Liver (tissue), 3 donors: ENCODE measurements at regions not wholly inside any gene's neighbourhood (a gene's known extent, or its start where the extent isn't known, plus 50 kb on each side); places are given as distances from the start of the nearest gene placed in this dataset.

Source experiments
- TAF1 ChIP-seq: conservative IDR thresholded peaks from 2 replicates; pipeline ENCODE4 v1.6.1; 2016; ENCODE audit warnings: antibody characterized with exemption, mild to moderate bottlenecking
- YY1 ChIP-seq: IDR thresholded peaks from 2 replicates; pipeline ENCODE4 v1.6.1; 2016; ENCODE audit warnings: antibody characterized with exemption, mild to moderate bottlenecking
- TF ChIP-seq, protein P1 (sequence below): fragments of 150-350 bp; IDR thresholded peaks from 2 replicates; pipeline ENCODE4 v1.5.1; 2017; ENCODE audit warnings: improper control_type of control experiment, low read depth, low read length; ENCODE audit not compliant: missing input control
- TF ChIP-seq, protein P2 (sequence below): IDR thresholded peaks from 2 replicates; pipeline ENCODE4 v1.6.1; 2016; ENCODE audit warnings: antibody characterized with exemption
- donor health status: healthy.
- donor health status: healthy.

GRCh38 chr3:117114517-117115265 is 405.1 kb downstream of the TUSC7 start:
- TF ChIP-seq, protein P1, sequence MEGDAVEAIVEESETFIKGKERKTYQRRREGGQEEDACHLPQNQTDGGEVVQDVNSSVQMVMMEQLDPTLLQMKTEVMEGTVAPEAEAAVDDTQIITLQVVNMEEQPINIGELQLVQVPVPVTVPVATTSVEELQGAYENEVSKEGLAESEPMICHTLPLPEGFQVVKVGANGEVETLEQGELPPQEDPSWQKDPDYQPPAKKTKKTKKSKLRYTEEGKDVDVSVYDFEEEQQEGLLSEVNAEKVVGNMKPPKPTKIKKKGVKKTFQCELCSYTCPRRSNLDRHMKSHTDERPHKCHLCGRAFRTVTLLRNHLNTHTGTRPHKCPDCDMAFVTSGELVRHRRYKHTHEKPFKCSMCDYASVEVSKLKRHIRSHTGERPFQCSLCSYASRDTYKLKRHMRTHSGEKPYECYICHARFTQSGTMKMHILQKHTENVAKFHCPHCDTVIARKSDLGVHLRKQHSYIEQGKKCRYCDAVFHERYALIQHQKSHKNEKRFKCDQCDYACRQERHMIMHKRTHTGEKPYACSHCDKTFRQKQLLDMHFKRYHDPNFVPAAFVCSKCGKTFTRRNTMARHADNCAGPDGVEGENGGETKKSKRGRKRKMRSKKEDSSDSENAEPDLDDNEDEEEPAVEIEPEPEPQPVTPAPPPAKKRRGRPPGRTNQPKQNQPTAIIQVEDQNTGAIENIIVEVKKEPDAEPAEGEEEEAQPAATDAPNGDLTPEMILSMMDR = no peak
- TF ChIP-seq YY1 = no peak
- TF ChIP-seq TAF1 = no peak
- TF ChIP-seq, protein P2, sequence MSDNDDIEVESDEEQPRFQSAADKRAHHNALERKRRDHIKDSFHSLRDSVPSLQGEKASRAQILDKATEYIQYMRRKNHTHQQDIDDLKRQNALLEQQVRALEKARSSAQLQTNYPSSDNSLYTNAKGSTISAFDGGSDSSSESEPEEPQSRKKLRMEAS = no peak
